B cell (primary cell): ENCODE measurements at regions not wholly inside any gene's neighbourhood (a gene's known extent, or its start where the extent isn't known, plus 50 kb on each side); places are given as distances from the start of the nearest gene placed in this dataset.
"Not testable (repeated sequence)": the region's sequence is repeated elsewhere in the genome, so short reads cannot be mapped to it uniquely, and the experiment has no call there.

Source experiments
- CTCF ChIP-seq: fragments of 200-600 bp; IDR thresholded peaks from one replicate; pipeline ENCODE4 v1.8.0; 2022; ENCODE audit warnings: antibody characterized with exemption, mild to moderate bottlenecking
- EZH2 ChIP-seq: IDR thresholded peaks from 2 replicates; pipeline ENCODE4 v1.6.1; 2012; ENCODE audit warnings: borderline replicate concordance, low read depth, mild to moderate bottlenecking, moderate library complexity, low read length; ENCODE audit not compliant: insufficient read depth, poor library complexity, severe bottlenecking

GRCh38 chr15:85244056-85244455 lies 136.3 kb upstream of the AKAP13 start:
- TF ChIP-seq CTCF, EZH2: not testable (repeated sequence)
